ENCODE measurements at regions not wholly inside any gene's neighbourhood (a gene's known extent, or its start where the extent isn't known, plus 50 kb on each side); places are given as distances from the start of the nearest gene placed in this dataset.
"Not testable (repeated sequence)": the region's sequence is repeated elsewhere in the genome, so short reads cannot be mapped to it uniquely, and the experiment has no call there.

GRCh38 chr1:147348592-147348991 is 106.1 kb downstream of the CHD1L start:
- H3K27me3 Mint-ChIP-seq: peaks cover 64% of the 10 kb centered on the region
- H3K9me3 Mint-ChIP-seq; H3K4me1 Mint-ChIP-seq (ENCODE audit: low read depth); DNase-seq; H3K4me3 Mint-ChIP-seq; H3K36me3 Mint-ChIP-seq (ENCODE audit: low read depth); H3K27ac Mint-ChIP-seq: not testable (repeated sequence)

- Mint-ChIP-seq H3K9me3 (no peaks in the 10 kb centered on the region), H3K27ac (no peak overlapping the region), H3K4me3 (no peak overlapping the region), H3K36me3 (ENCODE audit: low read depth) (no peaks in the 10 kb centered on the region), H3K4me1 (ENCODE audit: low read depth) (no peaks in the 10 kb centered on the region), H3K27me3 (peaks cover 58% of the 10 kb centered on the region)
- DNase-seq: no peak
Measured at GRCh38 chr1:147349533-147349932, 107.0 kb downstream of the CHD1L start.

- H3K36me3 Mint-ChIP-seq (ENCODE audit: low read depth): no peaks in the 10 kb centered on the region
- DNase-seq: no peak
- H3K9me3 Mint-ChIP-seq: no peaks in the 10 kb centered on the region
- H3K4me1 Mint-ChIP-seq (ENCODE audit: low read depth): no peaks in the 10 kb centered on the region
- H3K27ac Mint-ChIP-seq: no peak overlapping the region
- H3K27me3 Mint-ChIP-seq: peaks cover 42% of the 10 kb centered on the region
- no peak overlapping the region for H3K4me3 Mint-ChIP-seq
Measured at GRCh38 chr1:147351140-147351835, 108.8 kb downstream of the CHD1L start.

GRCh38 chr1:147377263-147378246 is 135.1 kb downstream of the CHD1L start:
- Mint-ChIP-seq H3K27ac (no peak overlapping the region), H3K36me3 (ENCODE audit: low read depth) (no peaks in the 10 kb centered on the region), H3K4me3 (no peak overlapping the region), H3K4me1 (ENCODE audit: low read depth) (no peaks in the 10 kb centered on the region), H3K9me3 (peaks cover 5% of the 10 kb centered on the region), H3K27me3 (peaks cover 22% of the 10 kb centered on the region)
- no peak for DNase-seq

DNA sequence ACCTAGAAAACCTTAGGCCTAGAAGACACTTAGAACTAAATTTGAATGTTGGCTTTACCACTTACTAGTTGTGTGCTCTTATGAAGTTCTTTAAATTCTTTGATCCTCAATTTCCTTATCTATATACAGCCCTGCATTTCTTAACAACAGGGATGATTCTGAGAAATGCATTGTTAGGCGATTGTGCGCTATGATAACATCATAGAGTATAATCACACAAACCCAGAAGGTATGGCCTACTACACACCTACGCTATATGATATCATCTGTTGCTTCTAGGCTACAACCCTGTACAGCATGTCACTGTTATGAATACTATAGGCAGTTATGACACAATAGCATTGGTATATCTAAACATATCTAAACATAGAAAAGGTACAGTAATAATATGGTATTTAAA is 137.4 kb downstream of the CHD1L start:
- DNase-seq: no peak
- Mint-ChIP-seq H3K27ac (no peak overlapping the region), H3K4me1 (ENCODE audit: low read depth) (peaks cover 3% of the 10 kb centered on the region), H3K4me3 (no peak overlapping the region), H3K36me3 (ENCODE audit: low read depth) (no peaks in the 10 kb centered on the region), H3K9me3 (no peaks in the 10 kb centered on the region), H3K27me3 (peaks cover 6% of the 10 kb centered on the region)

- Mint-ChIP-seq H3K27ac (no peak overlapping the region), H3K36me3 (ENCODE audit: low read depth) (no peaks in the 10 kb centered on the region), H3K4me3 (no peak overlapping the region), H3K9me3 (no peaks in the 10 kb centered on the region), H3K27me3 (peaks cover 12% of the 10 kb centered on the region), H3K4me1 (ENCODE audit: low read depth) (peaks cover 5% of the 10 kb centered on the region)
- DNase-seq: no peak
Measured at GRCh38 chr1:147384804-147385203, 142.3 kb downstream of the CHD1L start.

GRCh38 chr1:147388969-147389368 is 146.5 kb downstream of the CHD1L start:
- H3K4me3 Mint-ChIP-seq: no peak overlapping the region
- no peak overlapping the region for H3K27ac Mint-ChIP-seq
- peaks cover 21% of the 10 kb centered on the region for H3K27me3 Mint-ChIP-seq
- no peaks in the 10 kb centered on the region for H3K36me3 Mint-ChIP-seq (ENCODE audit: low read depth)
- no peak for DNase-seq
- peaks cover 5% of the 10 kb centered on the region for H3K4me1 Mint-ChIP-seq (ENCODE audit: low read depth)
- peaks cover 2% of the 10 kb centered on the region for H3K9me3 Mint-ChIP-seq

GRCh38 chr1:147389532-147390184 is 147.2 kb downstream of the CHD1L start:
- Mint-ChIP-seq H3K4me3 (no peak overlapping the region), H3K4me1 (ENCODE audit: low read depth) (peaks cover 4% of the 10 kb centered on the region), H3K9me3 (peaks cover 2% of the 10 kb centered on the region), H3K27ac (no peak overlapping the region), H3K36me3 (ENCODE audit: low read depth) (no peaks in the 10 kb centered on the region), H3K27me3 (peaks cover 21% of the 10 kb centered on the region)
- DNase-seq: peak; percentile 36

- no peak for DNase-seq
- H3K4me1 Mint-ChIP-seq (ENCODE audit: low read depth): no peaks in the 10 kb centered on the region
- H3K9me3 Mint-ChIP-seq: peaks cover 2% of the 10 kb centered on the region
- no peaks in the 10 kb centered on the region for H3K36me3 Mint-ChIP-seq (ENCODE audit: low read depth)
- no peak overlapping the region for H3K4me3 Mint-ChIP-seq
- H3K27me3 Mint-ChIP-seq: peaks cover 21% of the 10 kb centered on the region
- no peak overlapping the region for H3K27ac Mint-ChIP-seq
Measured at GRCh38 chr1:147390185-147390542, 147.7 kb downstream of the CHD1L start.

DNA sequence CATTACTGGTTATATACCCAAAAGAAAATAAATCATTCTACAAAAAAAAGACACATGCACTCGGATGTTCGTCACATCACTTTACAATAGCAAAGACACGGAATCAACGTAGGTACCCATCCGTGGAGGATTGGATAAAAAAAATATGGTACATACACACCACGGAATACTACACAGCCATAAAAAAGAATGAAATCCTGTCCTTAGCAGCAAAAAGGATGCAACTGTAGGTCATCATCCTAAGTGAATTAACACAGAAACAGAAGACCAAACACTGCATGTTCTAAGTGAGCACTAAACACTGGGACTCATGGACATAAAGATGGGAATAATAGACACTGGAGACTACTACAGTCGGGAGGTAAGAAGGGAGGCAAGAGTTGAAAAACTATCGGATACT is 148.6 kb downstream of the CHD1L start:
- H3K36me3 Mint-ChIP-seq (ENCODE audit: low read depth): no peaks in the 10 kb centered on the region

DNA sequence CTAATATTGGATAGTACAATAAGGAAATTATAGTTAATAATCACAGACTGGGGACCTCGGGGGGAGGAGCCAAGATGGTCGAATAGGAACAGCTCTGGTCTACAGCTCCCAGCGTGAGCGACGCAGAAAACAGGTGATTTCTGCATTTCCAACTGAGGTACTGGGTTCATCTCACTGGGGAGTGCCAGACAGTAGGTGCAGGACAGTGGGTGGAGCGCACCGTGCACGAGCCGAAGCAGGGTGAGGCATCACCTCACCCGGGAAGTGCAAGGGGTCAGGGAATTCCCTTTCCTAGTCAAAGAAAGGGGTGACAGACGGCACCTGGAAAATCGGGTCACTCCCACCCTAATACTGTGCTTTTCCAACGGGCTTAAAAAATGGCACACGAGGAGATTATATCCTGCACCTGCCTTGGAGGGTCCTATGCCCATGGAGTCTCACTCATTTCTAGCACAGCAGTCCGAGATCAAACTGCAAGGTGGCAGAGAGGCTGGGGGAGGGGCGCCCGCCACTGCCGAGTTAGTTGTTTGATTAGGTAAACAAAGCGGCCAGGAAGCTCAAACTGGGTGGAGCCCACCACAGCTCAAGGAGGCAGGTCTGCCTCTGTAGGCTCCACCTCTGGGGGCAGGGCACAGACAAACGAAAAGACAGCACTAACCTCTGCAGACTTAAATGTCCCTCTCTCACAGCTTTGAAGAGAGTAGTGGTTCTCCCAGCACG is 138.8 kb upstream of the BCL9 start:
- not testable (repeated sequence) for DNase-seq; H3K36me3 Mint-ChIP-seq (ENCODE audit: low read depth)

More for the DNA sequence above, 148.6 kb downstream of the CHD1L start:
- no peak overlapping the region for H3K27ac Mint-ChIP-seq
- peaks cover 20% of the 10 kb centered on the region for H3K27me3 Mint-ChIP-seq
- peaks cover 2% of the 10 kb centered on the region for H3K9me3 Mint-ChIP-seq
- no peak overlapping the region for H3K4me3 Mint-ChIP-seq
- no peaks in the 10 kb centered on the region for H3K4me1 Mint-ChIP-seq (ENCODE audit: low read depth)
- DNase-seq: no peak

GRCh38 chr1:147404344-147404743 is 137.0 kb upstream of the BCL9 start:
- not testable (repeated sequence) for H3K4me3 Mint-ChIP-seq; H3K36me3 Mint-ChIP-seq (ENCODE audit: low read depth); H3K9me3 Mint-ChIP-seq; DNase-seq; H3K27ac Mint-ChIP-seq; H3K4me1 Mint-ChIP-seq (ENCODE audit: low read depth)
- peaks cover 50% of the 10 kb centered on the region for H3K27me3 Mint-ChIP-seq

More for the DNA sequence above, 138.8 kb upstream of the BCL9 start:
- peaks cover 59% of the 10 kb centered on the region for H3K27me3 Mint-ChIP-seq
- H3K9me3 Mint-ChIP-seq; H3K27ac Mint-ChIP-seq; H3K4me3 Mint-ChIP-seq; H3K4me1 Mint-ChIP-seq (ENCODE audit: low read depth): not testable (repeated sequence)

GRCh38 chr1:147409886-147410285 is 131.4 kb upstream of the BCL9 start:
- H3K27me3 Mint-ChIP-seq: peaks cover 16% of the 10 kb centered on the region
- H3K9me3 Mint-ChIP-seq: peaks cover 6% of the 10 kb centered on the region
- no peak overlapping the region for H3K27ac Mint-ChIP-seq
- no peaks in the 10 kb centered on the region for H3K36me3 Mint-ChIP-seq (ENCODE audit: low read depth)
- no peaks in the 10 kb centered on the region for H3K4me1 Mint-ChIP-seq (ENCODE audit: low read depth)
- no peak for DNase-seq
- H3K4me3 Mint-ChIP-seq: no peak overlapping the region

- H3K4me1 Mint-ChIP-seq (ENCODE audit: low read depth): no peaks in the 10 kb centered on the region
- H3K27me3 Mint-ChIP-seq: peaks cover 27% of the 10 kb centered on the region
- no peak for DNase-seq
- H3K36me3 Mint-ChIP-seq (ENCODE audit: low read depth): no peaks in the 10 kb centered on the region
- no peak overlapping the region for H3K4me3 Mint-ChIP-seq
- H3K9me3 Mint-ChIP-seq: peaks cover 6% of the 10 kb centered on the region
- no peak overlapping the region for H3K27ac Mint-ChIP-seq
Measured at GRCh38 chr1:147413110-147413605, 128.1 kb upstream of the BCL9 start.
